ENCODE measurements at regions not wholly inside any gene's neighbourhood (a gene's known extent, or its start where the extent isn't known, plus 50 kb on each side); places are given as distances from the start of the nearest gene placed in this dataset.

DNA sequence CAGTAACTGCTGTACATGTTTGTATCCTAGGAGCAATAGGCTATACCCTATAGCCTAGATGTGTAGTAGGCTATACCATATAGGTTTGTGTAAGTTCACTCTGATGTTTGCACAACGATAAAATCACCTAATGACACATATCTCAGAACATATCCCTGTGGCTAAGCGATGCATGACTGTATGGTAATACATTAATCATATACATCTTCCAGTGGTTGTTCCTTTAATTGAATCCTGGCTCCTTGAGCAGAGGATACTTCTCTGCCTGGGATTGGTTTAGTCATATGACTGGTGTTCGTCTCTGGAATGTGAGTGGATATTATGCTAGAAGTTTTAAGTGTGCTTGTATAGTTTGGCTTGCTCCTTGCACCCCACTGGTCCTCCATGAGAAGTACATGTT lies 425.8 kb downstream of the MAN2A1 start:
- WGBS: 83% methylated on average over 3 of the region's 3 CpGs
- no peaks in the 10 kb centered on the region for H3K36me3 ChIP-seq (ENCODE audit: insufficient read depth)
- no peak overlapping the region for H3K4me3 ChIP-seq (ENCODE audit: low read depth, low read length)
- no peak for DNase-seq (ENCODE audit: extremely low spot score)
- no peaks in the 10 kb centered on the region for H3K4me1 ChIP-seq (ENCODE audit: insufficient read depth)
- H3K27ac ChIP-seq (ENCODE audit: low read depth): no peak overlapping the region

DNA sequence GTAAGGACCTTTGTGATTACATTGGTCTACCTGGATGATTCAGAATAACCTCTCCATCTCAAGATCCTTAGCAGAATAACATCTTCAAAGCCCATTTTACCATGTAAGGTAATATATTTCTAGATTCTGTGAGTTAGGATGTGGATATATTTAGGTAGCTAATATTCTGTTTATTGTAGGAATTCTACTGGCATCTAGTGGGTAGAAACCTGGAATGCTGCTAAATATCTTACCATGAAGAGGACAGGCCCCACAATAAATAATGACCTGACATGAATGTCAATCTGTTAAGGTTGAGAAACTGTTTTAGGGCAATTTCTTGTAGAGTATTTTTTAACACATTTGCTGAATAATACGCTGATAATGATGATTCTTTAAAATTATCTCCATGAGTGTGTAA lies 426.8 kb downstream of the MAN2A1 start:
- H3K4me3 ChIP-seq (ENCODE audit: low read depth, low read length): no peak overlapping the region
- WGBS: 89% methylated on average over 1 of the region's 1 CpG
- H3K36me3 ChIP-seq (ENCODE audit: insufficient read depth): no peaks in the 10 kb centered on the region
- H3K4me1 ChIP-seq (ENCODE audit: insufficient read depth): no peaks in the 10 kb centered on the region
- no peak for DNase-seq (ENCODE audit: extremely low spot score)
- H3K27ac ChIP-seq (ENCODE audit: low read depth): no peak overlapping the region

DNA sequence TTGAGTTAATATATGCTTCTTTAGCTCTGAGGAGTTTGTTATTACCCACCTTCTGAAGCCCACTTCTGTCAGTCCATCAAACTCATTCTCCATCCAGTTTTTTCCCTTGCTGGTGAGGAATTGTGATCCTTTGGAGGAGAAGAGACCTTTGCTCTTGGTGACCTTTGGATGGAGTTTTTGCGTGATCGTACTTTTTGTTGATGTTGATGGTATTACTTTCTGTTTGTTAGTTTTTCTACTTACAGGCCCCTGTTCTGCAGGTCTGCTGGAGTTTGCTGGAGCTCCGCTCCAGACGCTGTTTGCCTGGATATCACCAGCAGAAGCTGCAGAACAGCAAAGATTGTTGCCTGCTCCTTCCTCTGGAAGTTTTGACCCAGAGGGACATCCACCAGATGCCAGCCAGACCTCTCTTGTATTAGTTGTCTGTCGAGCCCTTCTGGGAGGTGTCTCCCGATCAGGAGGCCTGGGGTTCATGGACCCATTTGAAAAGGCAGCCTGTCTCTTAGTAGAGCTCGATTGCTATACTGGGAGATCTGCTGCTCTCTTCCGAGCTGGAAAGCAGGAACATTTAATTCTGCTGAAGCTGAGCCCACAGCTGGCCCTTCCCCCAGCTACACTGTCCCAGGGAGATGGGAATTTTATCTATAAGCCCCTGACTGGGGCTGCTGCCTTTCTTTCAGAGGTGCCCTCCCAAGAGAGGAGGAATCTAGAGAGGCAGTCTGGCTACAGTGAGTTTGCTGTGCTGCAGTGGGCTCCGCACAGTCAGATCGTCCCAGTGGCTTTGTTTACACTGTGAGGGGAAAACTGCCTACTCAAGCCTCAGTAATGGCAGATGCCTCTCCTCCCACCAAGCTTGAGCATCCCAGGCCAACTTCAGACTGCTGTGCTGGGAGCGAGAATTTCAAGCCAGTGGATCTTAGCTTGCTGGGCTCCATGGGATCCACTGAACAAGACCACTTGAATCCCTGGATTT lies 445.5 kb downstream of the MAN2A1 start:
- 83% methylated on average over 11 of the region's 11 CpGs for WGBS
- Histone ChIP-seq H3K27ac (ENCODE audit: low read depth) (no peak overlapping the region), H3K36me3 (ENCODE audit: insufficient read depth) (no peaks in the 10 kb centered on the region), H3K4me3 (ENCODE audit: low read depth, low read length) (no peak overlapping the region), H3K4me1 (ENCODE audit: insufficient read depth) (no peaks in the 10 kb centered on the region)
- DNase-seq (ENCODE audit: extremely low spot score): no peak

GRCh38 chr5:110150199-110150598 lies 460.5 kb downstream of the MAN2A1 start:
- DNase-seq (ENCODE audit: extremely low spot score): no peak
- WGBS: 56% methylated on average over 5 of the region's 5 CpGs
- no peak overlapping the region for H3K4me3 ChIP-seq (ENCODE audit: low read depth, low read length)
- no peaks in the 10 kb centered on the region for H3K36me3 ChIP-seq (ENCODE audit: insufficient read depth)
- no peaks in the 10 kb centered on the region for H3K4me1 ChIP-seq (ENCODE audit: insufficient read depth)
- no peak overlapping the region for H3K27ac ChIP-seq (ENCODE audit: low read depth)

GRCh38 chr5:110159202-110159601 lies 469.5 kb downstream of the MAN2A1 start:
- 75% methylated on average over 1 of the region's 1 CpG for WGBS
- H3K27ac ChIP-seq (ENCODE audit: low read depth): no peak overlapping the region
- no peaks in the 10 kb centered on the region for H3K36me3 ChIP-seq (ENCODE audit: insufficient read depth)
- H3K4me1 ChIP-seq (ENCODE audit: insufficient read depth): no peaks in the 10 kb centered on the region
- no peak for DNase-seq (ENCODE audit: extremely low spot score)
- H3K4me3 ChIP-seq (ENCODE audit: low read depth, low read length): no peak overlapping the region

DNA sequence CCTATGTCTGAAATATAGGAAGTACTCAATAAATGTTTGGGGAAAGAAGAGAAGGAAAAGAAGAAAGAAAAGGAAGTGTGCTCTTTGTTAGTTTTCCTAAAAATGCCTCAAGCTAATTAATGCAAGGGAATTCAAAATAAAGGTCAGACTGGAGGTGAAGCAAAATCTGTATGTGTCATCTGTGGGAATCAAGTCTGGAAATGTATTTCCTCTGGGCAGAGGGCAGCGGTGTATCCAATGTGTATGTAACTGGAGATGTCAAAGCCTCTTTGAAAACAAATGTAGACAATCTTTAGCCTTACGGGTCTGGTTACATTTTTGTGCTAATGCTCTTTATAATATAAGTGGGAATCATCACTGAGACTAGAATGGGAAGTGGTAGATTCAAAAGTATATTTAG lies 471.4 kb downstream of the MAN2A1 start:
- WGBS: 64% methylated on average over 2 of the region's 2 CpGs
- no peak overlapping the region for H3K4me3 ChIP-seq (ENCODE audit: low read depth, low read length)
- H3K36me3 ChIP-seq (ENCODE audit: insufficient read depth): no peaks in the 10 kb centered on the region
- no peaks in the 10 kb centered on the region for H3K4me1 ChIP-seq (ENCODE audit: insufficient read depth)
- no peak overlapping the region for H3K27ac ChIP-seq (ENCODE audit: low read depth)
- DNase-seq (ENCODE audit: extremely low spot score): no peak

DNA sequence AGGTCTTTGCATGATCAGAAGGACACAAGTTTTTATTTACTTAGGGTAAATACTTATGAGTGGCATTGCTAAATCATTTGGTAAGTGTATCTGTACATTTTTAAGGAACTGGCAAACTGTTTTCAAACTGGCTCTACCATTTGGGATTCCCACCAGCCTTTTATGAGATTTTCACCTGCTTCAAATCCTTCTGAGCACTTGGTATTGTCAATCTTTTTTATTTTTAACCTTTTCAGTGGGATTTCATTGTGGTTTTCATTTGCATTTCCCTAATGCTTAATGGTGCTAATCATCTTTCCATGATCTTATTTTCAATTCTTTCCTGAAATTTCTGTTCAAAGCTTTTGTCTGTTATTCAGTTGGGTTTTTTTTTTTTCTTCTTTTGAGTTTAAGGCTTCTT lies 475.6 kb downstream of the MAN2A1 start:
- DNase-seq (ENCODE audit: extremely low spot score): no peak
- Histone ChIP-seq H3K4me3 (ENCODE audit: low read depth, low read length) (no peak overlapping the region), H3K27ac (ENCODE audit: low read depth) (no peak overlapping the region), H3K36me3 (ENCODE audit: insufficient read depth) (no peaks in the 10 kb centered on the region), H3K4me1 (ENCODE audit: insufficient read depth) (no peaks in the 10 kb centered on the region)

GRCh38 chr5:110167384-110167783 lies 477.7 kb downstream of the MAN2A1 start:
- no peaks in the 10 kb centered on the region for H3K36me3 ChIP-seq (ENCODE audit: insufficient read depth)
- no peaks in the 10 kb centered on the region for H3K4me1 ChIP-seq (ENCODE audit: insufficient read depth)
- WGBS: 95% methylated on average over 2 of the region's 2 CpGs
- no peak for DNase-seq (ENCODE audit: extremely low spot score)
- no peak overlapping the region for H3K4me3 ChIP-seq (ENCODE audit: low read depth, low read length)
- no peak overlapping the region for H3K27ac ChIP-seq (ENCODE audit: low read depth)

GRCh38 chr5:110169461-110169860 lies 479.7 kb downstream of the MAN2A1 start:
- Histone ChIP-seq H3K4me3 (ENCODE audit: low read depth, low read length) (no peak overlapping the region), H3K36me3 (ENCODE audit: insufficient read depth) (no peaks in the 10 kb centered on the region), H3K4me1 (ENCODE audit: insufficient read depth) (no peaks in the 10 kb centered on the region), H3K27ac (ENCODE audit: low read depth) (no peak overlapping the region)
- no peak for DNase-seq (ENCODE audit: extremely low spot score)
- 78% methylated on average over 2 of the region's 2 CpGs for WGBS

- no peaks in the 10 kb centered on the region for H3K36me3 ChIP-seq (ENCODE audit: insufficient read depth)
- no peak overlapping the region for H3K27ac ChIP-seq (ENCODE audit: low read depth)
- H3K4me3 ChIP-seq (ENCODE audit: low read depth, low read length): no peak overlapping the region
- H3K4me1 ChIP-seq (ENCODE audit: insufficient read depth): no peaks in the 10 kb centered on the region
- no peak for DNase-seq (ENCODE audit: extremely low spot score)
- 82% methylated on average over 2 of the region's 2 CpGs for WGBS
Measured at GRCh38 chr5:110177729-110178128, 488.0 kb downstream of the MAN2A1 start.

GRCh38 chr5:110179321-110179720 lies 489.6 kb downstream of the MAN2A1 start:
- Histone ChIP-seq H3K27ac (ENCODE audit: low read depth) (no peak overlapping the region), H3K36me3 (ENCODE audit: insufficient read depth) (no peaks in the 10 kb centered on the region), H3K4me1 (ENCODE audit: insufficient read depth) (no peaks in the 10 kb centered on the region), H3K4me3 (ENCODE audit: low read depth, low read length) (no peak overlapping the region)
- no peak for DNase-seq (ENCODE audit: extremely low spot score)
- WGBS: 62% methylated on average over 2 of the region's 2 CpGs

- H3K36me3 ChIP-seq (ENCODE audit: insufficient read depth): no peaks in the 10 kb centered on the region
- H3K4me3 ChIP-seq (ENCODE audit: low read depth, low read length): no peak overlapping the region
- H3K27ac ChIP-seq (ENCODE audit: low read depth): no peak overlapping the region
- no peaks in the 10 kb centered on the region for H3K4me1 ChIP-seq (ENCODE audit: insufficient read depth)
- DNase-seq (ENCODE audit: extremely low spot score): no peak
Measured at GRCh38 chr5:110194191-110194590, 504.5 kb downstream of the MAN2A1 start.

DNA sequence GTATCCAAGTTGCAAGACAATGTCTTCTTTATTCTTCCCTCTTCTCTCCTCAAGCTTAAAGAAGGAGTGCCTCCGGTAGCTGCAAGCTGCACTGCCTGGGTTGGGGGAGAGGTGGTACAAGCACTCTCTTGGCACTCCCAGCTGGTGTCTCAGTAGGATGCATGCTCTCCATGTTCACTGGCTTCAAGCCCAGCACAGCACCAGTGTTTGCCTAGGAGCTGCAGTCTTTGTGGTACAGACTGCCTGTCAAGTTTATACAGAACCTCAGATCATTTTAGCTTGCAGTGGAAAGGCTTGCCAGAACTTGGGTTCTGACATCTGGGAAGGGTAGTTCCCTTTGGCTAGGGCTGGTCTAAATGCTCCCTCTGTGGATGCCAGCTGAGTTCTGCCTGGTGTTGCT lies 505.6 kb downstream of the MAN2A1 start:
- Histone ChIP-seq H3K4me1 (ENCODE audit: insufficient read depth) (no peaks in the 10 kb centered on the region), H3K27ac (ENCODE audit: low read depth) (no peak overlapping the region), H3K36me3 (ENCODE audit: insufficient read depth) (no peaks in the 10 kb centered on the region), H3K4me3 (ENCODE audit: low read depth, low read length) (no peak overlapping the region)
- no peak for DNase-seq (ENCODE audit: extremely low spot score)
- WGBS: 89% methylated on average over 1 of the region's 1 CpG

DNA sequence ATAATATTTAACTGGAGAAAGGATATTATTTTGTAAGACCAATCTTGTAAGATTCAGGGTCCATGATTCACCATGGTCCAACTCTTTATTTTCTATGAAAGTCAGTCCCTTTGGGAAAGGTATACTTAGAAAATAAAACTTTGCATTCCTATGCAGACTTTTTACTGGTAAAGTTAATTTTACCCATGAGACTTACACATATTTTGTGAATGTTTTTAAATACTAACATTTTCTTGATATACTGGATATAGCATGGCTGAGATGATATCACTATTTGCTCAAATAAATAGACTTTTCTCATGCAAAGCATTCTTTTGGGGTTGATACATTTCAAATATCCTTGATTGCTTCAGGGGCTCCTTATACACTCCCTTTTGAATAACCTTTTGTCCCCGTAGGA lies 512.1 kb downstream of the MAN2A1 start:
- Histone ChIP-seq H3K27ac (ENCODE audit: low read depth) (no peak overlapping the region), H3K4me3 (ENCODE audit: low read depth, low read length) (no peak overlapping the region), H3K36me3 (ENCODE audit: insufficient read depth) (no peaks in the 10 kb centered on the region), H3K4me1 (ENCODE audit: insufficient read depth) (no peaks in the 10 kb centered on the region)
- WGBS: 45% methylated on average over 1 of the region's 1 CpG
- no peak for DNase-seq (ENCODE audit: extremely low spot score)

DNA sequence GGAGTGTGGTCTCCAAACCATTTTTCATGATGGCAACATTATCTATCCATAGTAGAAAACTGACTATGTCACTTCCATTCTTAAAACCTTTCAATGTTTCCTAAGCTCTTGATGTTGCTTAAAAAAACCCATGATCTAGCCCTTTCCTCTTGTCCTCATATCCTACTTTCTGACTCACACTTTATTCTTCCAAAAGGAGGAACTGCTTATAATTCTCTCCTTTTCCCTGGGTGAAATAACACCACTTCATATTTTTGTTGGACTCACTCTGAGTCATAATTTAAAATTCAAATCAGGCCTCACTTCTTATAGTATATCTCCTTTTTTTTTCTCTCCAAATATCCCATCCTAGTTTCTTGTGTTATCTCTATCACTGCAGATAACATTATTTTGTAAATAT lies 513.9 kb downstream of the MAN2A1 start:
- DNase-seq (ENCODE audit: extremely low spot score): no peak
- H3K36me3 ChIP-seq (ENCODE audit: insufficient read depth): no peaks in the 10 kb centered on the region
- no peak overlapping the region for H3K4me3 ChIP-seq (ENCODE audit: low read depth, low read length)
- H3K27ac ChIP-seq (ENCODE audit: low read depth): no peak overlapping the region
- H3K4me1 ChIP-seq (ENCODE audit: insufficient read depth): no peaks in the 10 kb centered on the region

All from urinary bladder (tissue), 3 donors.